Fibroblast of mammary gland (primary cell): ENCODE measurements at regions not wholly inside any gene's neighbourhood (a gene's known extent, or its start where the extent isn't known, plus 50 kb on each side); places are given as distances from the start of the nearest gene placed in this dataset.

Source experiments
- DNase-seq: peaks from one replicate; pipeline ENCODE4 v3.0.0-alpha.2; 2010; ENCODE audit warnings: low read depth
- H3K4me3 ChIP-seq: 2 replicates; pipeline ENCODE4 v1.5.1; 2011; ENCODE audit warnings: low read depth, mild to moderate bottlenecking, low read length, moderate library complexity; ENCODE audit not compliant: control insufficient read depth
- TF ChIP-seq, protein P1 (sequence below): conservative IDR thresholded peaks from 2 replicates; pipeline ENCODE4 v1.5.1; 2011; ENCODE audit warnings: low read depth, low read length, inconsistent platforms; ENCODE audit not compliant: control insufficient read depth, insufficient read depth

DNA sequence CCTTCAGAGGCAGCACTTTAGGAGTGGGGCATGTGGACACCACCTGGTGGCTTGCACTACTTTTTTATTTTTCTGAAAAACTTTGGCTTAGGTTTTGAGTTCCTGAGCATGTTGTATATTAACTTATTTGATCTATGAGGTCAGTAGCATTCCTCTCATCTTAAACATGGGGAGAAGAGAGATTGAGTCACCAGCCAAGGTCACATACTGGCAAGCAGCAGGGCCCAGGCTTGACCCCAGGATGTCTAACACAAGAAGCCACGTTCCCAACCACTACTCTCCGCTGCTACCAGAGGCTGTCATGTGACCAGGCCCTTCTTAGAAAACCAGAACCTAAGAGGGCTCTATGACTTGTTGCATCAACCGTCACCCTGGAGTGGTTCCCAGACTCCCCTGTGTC lies 210.3 kb upstream of the GPR26 start:
- peak; percentile 0 for DNase-seq
- no peak overlapping the region for H3K4me3 ChIP-seq
- TF ChIP-seq, protein P1, sequence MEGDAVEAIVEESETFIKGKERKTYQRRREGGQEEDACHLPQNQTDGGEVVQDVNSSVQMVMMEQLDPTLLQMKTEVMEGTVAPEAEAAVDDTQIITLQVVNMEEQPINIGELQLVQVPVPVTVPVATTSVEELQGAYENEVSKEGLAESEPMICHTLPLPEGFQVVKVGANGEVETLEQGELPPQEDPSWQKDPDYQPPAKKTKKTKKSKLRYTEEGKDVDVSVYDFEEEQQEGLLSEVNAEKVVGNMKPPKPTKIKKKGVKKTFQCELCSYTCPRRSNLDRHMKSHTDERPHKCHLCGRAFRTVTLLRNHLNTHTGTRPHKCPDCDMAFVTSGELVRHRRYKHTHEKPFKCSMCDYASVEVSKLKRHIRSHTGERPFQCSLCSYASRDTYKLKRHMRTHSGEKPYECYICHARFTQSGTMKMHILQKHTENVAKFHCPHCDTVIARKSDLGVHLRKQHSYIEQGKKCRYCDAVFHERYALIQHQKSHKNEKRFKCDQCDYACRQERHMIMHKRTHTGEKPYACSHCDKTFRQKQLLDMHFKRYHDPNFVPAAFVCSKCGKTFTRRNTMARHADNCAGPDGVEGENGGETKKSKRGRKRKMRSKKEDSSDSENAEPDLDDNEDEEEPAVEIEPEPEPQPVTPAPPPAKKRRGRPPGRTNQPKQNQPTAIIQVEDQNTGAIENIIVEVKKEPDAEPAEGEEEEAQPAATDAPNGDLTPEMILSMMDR, result no peak

DNA sequence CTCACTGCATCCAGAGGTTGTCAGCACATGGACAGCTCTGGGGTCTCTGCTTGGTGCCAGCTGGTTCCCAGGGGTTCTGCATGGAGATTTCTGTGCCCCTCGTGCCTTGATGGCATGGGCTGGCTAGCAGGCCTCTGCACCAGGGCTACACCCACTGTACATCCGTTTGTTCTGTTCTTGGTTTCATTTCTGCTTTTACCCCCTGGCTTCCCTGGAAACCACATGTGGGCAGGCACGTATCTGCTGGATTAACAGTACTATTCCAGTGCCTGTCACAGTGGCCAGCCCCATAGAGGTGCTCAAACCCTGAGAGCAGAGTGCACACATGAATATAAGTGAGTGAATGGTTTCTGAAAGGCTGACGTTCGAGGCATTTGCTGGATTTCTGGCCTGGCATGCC lies 207.2 kb upstream of the GPR26 start:
- DNase-seq, result no peak
- TF ChIP-seq, protein P1, result no peak
- no peak overlapping the region for H3K4me3 ChIP-seq

- no peak for DNase-seq
- H3K4me3 ChIP-seq, result no peak overlapping the region
- TF ChIP-seq, protein P1, result no peak
These were observed 206.6 kb upstream of the GPR26 start for GRCh38 chr10:123459371-123460091.

DNA sequence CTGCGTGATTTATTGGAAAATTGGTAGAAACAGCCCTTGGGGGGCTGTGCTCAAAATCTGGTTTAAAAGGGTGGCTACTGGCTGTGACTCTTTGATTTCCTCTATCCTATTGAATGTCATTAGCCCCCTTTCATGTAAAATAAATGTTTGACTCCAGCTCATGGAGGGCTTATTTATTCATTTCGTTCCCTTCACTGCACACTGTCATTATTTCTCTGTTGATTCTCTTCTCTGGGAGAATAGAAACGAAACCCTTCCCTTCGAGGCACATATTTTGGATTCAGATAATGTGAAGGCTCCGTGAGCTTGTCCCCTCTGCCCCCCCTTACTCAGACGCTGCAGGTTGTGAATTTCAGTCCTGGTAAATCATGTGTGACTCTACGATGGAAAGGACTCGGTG lies 203.9 kb upstream of the GPR26 start:
- DNase-seq, result no peak
- TF ChIP-seq, protein P1, result no peak
- no peak overlapping the region for H3K4me3 ChIP-seq

- no peak overlapping the region for H3K4me3 ChIP-seq
- DNase-seq, result no peak
- TF ChIP-seq, protein P1, result no peak
These were observed 203.4 kb upstream of the GPR26 start for GRCh38 chr10:123462756-123463155.

DNA sequence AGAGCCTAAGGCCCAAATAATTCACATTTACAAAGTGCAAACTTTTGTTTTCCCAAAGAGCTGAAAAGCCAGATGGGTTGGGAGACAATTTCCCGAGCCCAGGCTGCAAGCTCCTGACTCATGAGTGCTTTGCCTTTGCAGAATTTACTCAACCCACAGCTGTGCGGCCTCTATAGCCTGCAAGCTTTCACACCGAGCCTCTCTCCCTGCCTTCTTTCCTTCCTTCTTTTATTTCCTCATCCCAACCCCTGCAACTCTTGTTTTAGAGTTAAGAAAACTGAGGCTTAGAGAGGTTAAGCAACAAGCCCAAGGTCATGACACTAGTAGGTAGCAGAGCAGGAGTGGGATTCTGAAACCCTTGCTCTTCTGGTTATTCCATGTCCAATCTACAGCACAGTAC lies 203.0 kb upstream of the GPR26 start:
- TF ChIP-seq, protein P1, result no peak
- no peak for DNase-seq
- H3K4me3 ChIP-seq, result no peak overlapping the region
